ENCODE measurements at regions not wholly inside any gene's neighbourhood (a gene's known extent, or its start where the extent isn't known, plus 50 kb on each side); places are given as distances from the start of the nearest gene placed in this dataset.

GRCh38 chr7:91342346-91342745 is 78.1 kb downstream of the FZD1 start:
- DNase-seq (ENCODE audit: extremely low read depth in 1 of 4, low spot score in 3 of 4) (no peak), FAIRE-seq (no peak), ATAC-seq (no peak; the same call in 2 of the 3 replicates)
- Histone ChIP-seq H3K4me1 (replicated peaks in 1 of 2; ENCODE audit: control insufficient read depth in 2 of 2, insufficient read depth in 2 of 2, low read length in 2 of 2) (no peaks in the 10 kb centered on the region), H3K4me2 (ENCODE audit: insufficient read depth, low read length) (no peak overlapping the region), H3K27ac (ENCODE audit: extremely low read depth, low read depth, low read length) (no peak overlapping the region), H3K4me3 (no peak overlapping the region), H3K9ac (ENCODE audit: insufficient read depth in 1 of 2, low read depth in 2 of 2, low read length in 2 of 2) (no peak overlapping the region), H2AFZ (ENCODE audit: low read depth, low read length) (no peak overlapping the region), H3K36me3 (ENCODE audit: control insufficient read depth, insufficient read depth, low read length) (no peaks in the 10 kb centered on the region), H3K9me3 (replicated peaks; ENCODE audit: control insufficient read depth, insufficient read depth, low read depth, low read length) (no peaks in the 10 kb centered on the region), H3K9me1 (ENCODE audit: control insufficient read depth, insufficient read depth, low read length) (no peaks in the 10 kb centered on the region), H4K20me1 (replicated peaks; ENCODE audit: control insufficient read depth, insufficient read depth, low read length) (0 out of 2 replicates have a peak, but pooled peaks cover under 1% of the 10 kb centered on the region), H3K27me3 (ENCODE audit: control insufficient read depth in 2 of 2, insufficient read depth in 2 of 2, low read length in 2 of 2) (peaks cover 6 to 24% of the 10 kb centered on the region in 2 experiments), H3K79me2 (ENCODE audit: control insufficient read depth, insufficient read depth, low read length) (no peaks in the 10 kb centered on the region)
- no peak for TF ChIP-seq ZNF561 (CRISPR knock-in tag; conservative IDR thresholded peaks at IDR 0.05)
- BruUV-seq (replicated peaks): no TSS peak
- CTCF ChIA-PET (ENCODE audit: low intra/inter-chr PET ratio): no interaction called here
- in situ Hi-C loops (cut with MboI): no loop called here
- POLR2A ChIA-PET: interaction anchor here (0.7 kb wide), 1 partner anchor 236 kb away, joined by 3 read pairs; no protein-coding TSS in a partner anchor
- 2% methylated on average over 9 of the region's 9 CpGs for WGBS (ENCODE audit: insufficient coverage, low coverage, missing lambda C conversion rate)
- intact Hi-C loops (cut with micrococcal nuclease): no loop called here

GRCh38 chr7:91343420-91343960 is 79.3 kb downstream of the FZD1 start:
- 7% methylated on average over 4 of the region's 4 CpGs for WGBS (ENCODE audit: insufficient coverage, low coverage, missing lambda C conversion rate)
- no peaks in the 10 kb centered on the region for H3K4me1 ChIP-seq (replicated peaks in 1 of 2; ENCODE audit: control insufficient read depth in 2 of 2, insufficient read depth in 2 of 2, low read length in 2 of 2)
- in situ Hi-C loops (cut with MboI) (no loop called here), intact Hi-C loops (cut with micrococcal nuclease) (no loop called here)
- FAIRE-seq: no peak
- H3K27me3 ChIP-seq (ENCODE audit: control insufficient read depth in 2 of 2, insufficient read depth in 2 of 2, low read length in 2 of 2): peaks cover 6 to 30% of the 10 kb centered on the region in 2 experiments
- no peaks in the 10 kb centered on the region for H3K36me3 ChIP-seq (ENCODE audit: control insufficient read depth, insufficient read depth, low read length)
- H3K4me2 ChIP-seq (ENCODE audit: insufficient read depth, low read length): no peak overlapping the region
- ATAC-seq: no peak
- CTCF ChIA-PET (ENCODE audit: low intra/inter-chr PET ratio): no interaction called here
- no peaks in the 10 kb centered on the region for H3K79me2 ChIP-seq (ENCODE audit: control insufficient read depth, insufficient read depth, low read length)
- no peak overlapping the region for H3K27ac ChIP-seq (ENCODE audit: extremely low read depth, low read depth, low read length)
- H2AFZ ChIP-seq (ENCODE audit: low read depth, low read length): no peak overlapping the region
- POLR2A ChIA-PET: interaction anchor here (0.8 kb wide), 1 partner anchor 13 kb away, joined by 5 read pairs; no protein-coding TSS in a partner anchor
- H3K9me3 ChIP-seq (replicated peaks; ENCODE audit: control insufficient read depth, insufficient read depth, low read depth, low read length): no peaks in the 10 kb centered on the region
- DNase-seq (ENCODE audit: extremely low read depth in 1 of 4, low spot score in 3 of 4): no peak
- 0 out of 2 replicates have a peak, but pooled peaks cover 4% of the 10 kb centered on the region for H4K20me1 ChIP-seq (replicated peaks; ENCODE audit: control insufficient read depth, insufficient read depth, low read length)
- no peak overlapping the region for H3K4me3 ChIP-seq
- BruUV-seq (replicated peaks): no TSS peak
- H3K9ac ChIP-seq (ENCODE audit: insufficient read depth in 1 of 2, low read depth in 2 of 2, low read length in 2 of 2): no peak overlapping the region
- no peaks in the 10 kb centered on the region for H3K9me1 ChIP-seq (ENCODE audit: control insufficient read depth, insufficient read depth, low read length)
- TF ChIP-seq E2F6 (IDR thresholded peaks at IDR 0.05; ENCODE audit: borderline replicate concordance in 1 of 2, extremely low read depth in 1 of 2, insufficient read depth in 1 of 2, insufficient read length in 1 of 2, low read depth in 1 of 2, low read length in 1 of 2, poor library complexity in 1 of 2, severe bottlenecking in 1 of 2) (no peak), GABPB1 (CRISPR knock-in tag; IDR thresholded peaks at IDR 0.05) (no peak), HDAC2 (IDR thresholded peaks at IDR 0.05) (no peak), STAT6 (CRISPR knock-in tag; IDR thresholded peaks at IDR 0.05) (no peak), ZNF584 (CRISPR knock-in tag; IDR thresholded peaks at IDR 0.05; ENCODE audit: low read depth) (no peak), ZBTB9 (CRISPR knock-in tag; IDR thresholded peaks at IDR 0.05) (no peak), CBFA2T2 (conservative IDR thresholded peaks at IDR 0.05) (no peak), SMC3 (conservative IDR thresholded peaks at IDR 0.05; ENCODE audit: insufficient read depth, low read depth, low read length) (no peak), TAF7 (tag; IDR thresholded peaks at IDR 0.05) (no peak)
